Fibroblast of mammary gland (primary cell): ENCODE measurements at regions not wholly inside any gene's neighbourhood (a gene's known extent, or its start where the extent isn't known, plus 50 kb on each side); places are given as distances from the start of the nearest gene placed in this dataset.

Experiments
- DNase-seq: peaks from one replicate; pipeline ENCODE4 v3.0.0-alpha.2; 2010; ENCODE audit warnings: low read depth
- H3K4me3 ChIP-seq: 2 replicates; pipeline ENCODE4 v1.5.1; 2011; ENCODE audit warnings: low read depth, mild to moderate bottlenecking, low read length, moderate library complexity; ENCODE audit not compliant: control insufficient read depth
- CTCF ChIP-seq: conservative IDR thresholded peaks from 2 replicates; pipeline ENCODE4 v1.5.1; 2011; ENCODE audit warnings: low read depth, low read length, inconsistent platforms; ENCODE audit not compliant: control insufficient read depth, insufficient read depth

GRCh38 chr5:9722601-9723180, 92.5 kb upstream of the TAS2R1 start:
- H3K4me3 ChIP-seq, result no peak overlapping the region
- TF ChIP-seq CTCF, result no peak

GRCh38 chr5:9721161-9721560, 91.0 kb upstream of the TAS2R1 start:
- no peak for DNase-seq
- H3K4me3 ChIP-seq, result no peak overlapping the region
- no peak for TF ChIP-seq CTCF

More at GRCh38 chr5:9722601-9723180, 92.5 kb upstream of the TAS2R1 start:
- no peak for DNase-seq

- no peak for TF ChIP-seq CTCF
- DNase-seq, result no peak
- H3K4me3 ChIP-seq, result no peak overlapping the region
Measured at GRCh38 chr5:9720361-9720760, 90.2 kb upstream of the TAS2R1 start.

- DNase-seq, result no peak
Measured at GRCh38 chr5:9716838-9717281, 86.7 kb upstream of the TAS2R1 start.

GRCh38 chr5:9715891-9716335, 85.8 kb upstream of the TAS2R1 start:
- no peak for DNase-seq
- no peak for TF ChIP-seq CTCF
- no peak overlapping the region for H3K4me3 ChIP-seq

More at GRCh38 chr5:9716838-9717281, 86.7 kb upstream of the TAS2R1 start:
- TF ChIP-seq CTCF, result no peak
- H3K4me3 ChIP-seq, result no peak overlapping the region

- TF ChIP-seq CTCF, result no peak
- DNase-seq, result no peak
- H3K4me3 ChIP-seq, result no peak overlapping the region
Measured at GRCh38 chr5:9713959-9714586, 83.9 kb upstream of the TAS2R1 start.
